Transverse colon (tissue), 4 donors: ENCODE measurements at regions not wholly inside any gene's neighbourhood (a gene's known extent, or its start where the extent isn't known, plus 50 kb on each side); places are given as distances from the start of the nearest gene placed in this dataset.

Experiments
- DNase-seq: peaks from one replicate; pipeline ENCODE4 v3.0.0-alpha.2; 2019
- H3K27ac ChIP-seq, 4 donors: fragments of 200-600 bp; sonication (generic); 2 replicates each; pipeline ENCODE4 v1.5.1; 2016 to 2018; ENCODE audit warnings: inconsistent platforms in 4 of 4
- H3K27me3 ChIP-seq: fragments of 200-600 bp; sonication (generic); 2 replicates; pipeline ENCODE4 v1.5.1; 2017; ENCODE audit warnings: inconsistent platforms
- H3K36me3 ChIP-seq, 4 donors: fragments of 200-600 bp; sonication (generic); 2 replicates each; pipeline ENCODE4 v1.5.1; 2017 to 2019; ENCODE audit warnings: inconsistent platforms in 4 of 4
- H3K4me1 ChIP-seq, 4 donors: fragments of 200-600 bp; sonication (generic); 2 replicates each; pipeline ENCODE4 v1.5.1; 2017 to 2020; ENCODE audit warnings: inconsistent platforms in 4 of 4
- H3K4me3 ChIP-seq, 4 donors: fragments of 200-600 bp; sonication (generic); 1 replicate in 1 of 4; 2 replicates in 3 of 4; pipeline versions ENCODE4 v1.5.1 to v1.6.1; 2017 to 2019; ENCODE audit warnings: inconsistent platforms in 4 of 4
- H3K9me3 ChIP-seq, 2 donors: fragments of 200-600 bp; sonication (generic); 2 replicates each; pipeline ENCODE4 v1.5.1; 2017 to 2019; ENCODE audit warnings: inconsistent platforms in 2 of 2
- EP300 ChIP-seq: sonication (generic); formaldehyde crosslinking; IDR thresholded peaks from one replicate; pipeline ENCODE4 v1.6.1; 2017; ENCODE audit warnings: antibody characterized with exemption, low read depth
- POLR2A ChIP-seq: fragments of 450-650 bp; IDR thresholded peaks from one replicate; pipeline ENCODE4 v1.6.1; 2016; ENCODE audit warnings: antibody characterized with exemption, mild to moderate bottlenecking, moderate library complexity
- POLR2AphosphoS5 ChIP-seq, 3 donors: sonication (generic); formaldehyde crosslinking; IDR thresholded peaks; one replicate each; pipeline ENCODE4 v1.6.1; 2016; ENCODE audit warnings: antibody characterized with exemption in 3 of 3
- WGBS, 2 donors: methylation state at CpG; one replicate each; pipeline ENCODE4 v1.1.5; 2018; ENCODE audit warnings: low coverage in 1 of 2; 5-methylcytosine and 5-hydroxymethylcytosine counted together
- in situ Hi-C, 4 donors: fragments of 200-750 bp; cut with MboI; loops; one replicate each; pipeline versions ENCODE4 v1.15.0 to v1.15.1; 2017; ENCODE audit warnings: low sequenced_read_pairs in 3 of 4, low pct_ligation_motif_present in 1 of 4, low pct_unique_long_range_greater_than_20kb in 1 of 4
- intact Hi-C: fragments of 100-400 bp; cut with DNase I; formaldehyde crosslinking; loops from one replicate; pipeline ENCODE4 v1.15.1; 2023; ENCODE audit warnings: low total_unique reads
- TF ChIP-seq, protein P1 (sequence below), 5 experiments: fragments of 200-600 bp in 3 of 5; fragments of 450-650 bp in 2 of 5; sonication (generic) in 3 of 5; IDR thresholded peaks; 1 replicate in 2 of 5; 2 replicates in 3 of 5; pipeline ENCODE4 v1.5.1; 2016 to 2017; ENCODE audit warnings: antibody characterized with exemption in 5 of 5, inconsistent platforms in 3 of 5, mild to moderate bottlenecking in 2 of 5, moderate library complexity in 1 of 5

GRCh38 chr10:128382225-128382624 is 256.0 kb upstream of the MKI67 start:
- DNase-seq, result no peak
- 59 to 90% methylated on average over 2 to 3 of the region's 3 CpGs for WGBS, 2 donors
- TF ChIP-seq EP300, result no peak
- TF ChIP-seq POLR2AphosphoS5 (IDR thresholded peaks at IDR 0.05), result no peak
- TF ChIP-seq POLR2A, result no peak
- TF ChIP-seq, protein P1, sequence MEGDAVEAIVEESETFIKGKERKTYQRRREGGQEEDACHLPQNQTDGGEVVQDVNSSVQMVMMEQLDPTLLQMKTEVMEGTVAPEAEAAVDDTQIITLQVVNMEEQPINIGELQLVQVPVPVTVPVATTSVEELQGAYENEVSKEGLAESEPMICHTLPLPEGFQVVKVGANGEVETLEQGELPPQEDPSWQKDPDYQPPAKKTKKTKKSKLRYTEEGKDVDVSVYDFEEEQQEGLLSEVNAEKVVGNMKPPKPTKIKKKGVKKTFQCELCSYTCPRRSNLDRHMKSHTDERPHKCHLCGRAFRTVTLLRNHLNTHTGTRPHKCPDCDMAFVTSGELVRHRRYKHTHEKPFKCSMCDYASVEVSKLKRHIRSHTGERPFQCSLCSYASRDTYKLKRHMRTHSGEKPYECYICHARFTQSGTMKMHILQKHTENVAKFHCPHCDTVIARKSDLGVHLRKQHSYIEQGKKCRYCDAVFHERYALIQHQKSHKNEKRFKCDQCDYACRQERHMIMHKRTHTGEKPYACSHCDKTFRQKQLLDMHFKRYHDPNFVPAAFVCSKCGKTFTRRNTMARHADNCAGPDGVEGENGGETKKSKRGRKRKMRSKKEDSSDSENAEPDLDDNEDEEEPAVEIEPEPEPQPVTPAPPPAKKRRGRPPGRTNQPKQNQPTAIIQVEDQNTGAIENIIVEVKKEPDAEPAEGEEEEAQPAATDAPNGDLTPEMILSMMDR (IDR thresholded peaks at IDR 0.05), result no peak
- H3K27me3 ChIP-seq, result no peaks in the 10 kb centered on the region
- H3K4me3 ChIP-seq, result no peak overlapping the region
- no peaks in the 10 kb centered on the region for H3K36me3 ChIP-seq
- no peaks in the 10 kb centered on the region for H3K9me3 ChIP-seq
- H3K27ac ChIP-seq, result no peak overlapping the region
- no peaks in the 10 kb centered on the region for H3K4me1 ChIP-seq
- in situ Hi-C loops, result no loop called here
- intact Hi-C loops, result no loop called here

DNA sequence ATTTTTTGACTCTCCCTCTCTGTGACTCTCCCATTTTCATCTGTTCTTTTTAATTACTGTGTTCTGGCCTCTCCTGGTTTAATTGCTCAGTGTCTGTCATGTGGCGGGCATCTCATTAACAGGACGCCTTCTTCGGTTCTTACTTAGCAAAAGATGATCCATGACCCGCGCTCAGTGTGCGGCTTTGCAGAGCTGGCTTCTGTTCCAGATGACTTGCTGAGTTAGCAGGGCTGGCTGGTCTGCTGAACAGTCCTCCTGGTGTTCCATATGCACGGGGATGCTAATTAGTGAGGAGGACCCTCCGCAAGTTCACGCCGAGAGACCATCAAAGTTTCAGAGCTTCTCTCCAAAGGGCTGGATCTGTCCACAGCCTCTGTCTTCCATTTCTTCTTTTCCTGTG is 258.6 kb upstream of the MKI67 start:
- 89% methylated on average over 10 of the region's 10 CpGs; no CpG with 5 or more reads in 1 of the 2 donors for WGBS, 2 donors
- intact Hi-C loops, result no loop called here

GRCh38 chr10:128386231-128386630 is 260.0 kb upstream of the MKI67 start:
- WGBS, 2 donors, result 40 to 62% methylated on average over 7 of the region's 7 CpGs
- Histone ChIP-seq H3K27me3 (no peaks in the 10 kb centered on the region), H3K36me3 (no peaks in the 10 kb centered on the region), H3K27ac (no peak overlapping the region), H3K4me3 (no peak overlapping the region), H3K4me1 (no peaks in the 10 kb centered on the region), H3K9me3 (no peaks in the 10 kb centered on the region)
- DNase-seq, result no peak
- TF ChIP-seq EP300 (no peak), POLR2A (no peak), POLR2AphosphoS5 (IDR thresholded peaks at IDR 0.05) (no peak)
- TF ChIP-seq, protein P1 (IDR thresholded peaks at IDR 0.05), result no peak
- in situ Hi-C loops, result no loop called here
- intact Hi-C loops, result no loop called here

More for the DNA sequence above, 258.6 kb upstream of the MKI67 start:
- Histone ChIP-seq H3K36me3 (no peaks in the 10 kb centered on the region), H3K27ac (no peak overlapping the region), H3K9me3 (no peaks in the 10 kb centered on the region), H3K4me1 (no peaks in the 10 kb centered on the region), H3K27me3 (no peaks in the 10 kb centered on the region), H3K4me3 (no peak overlapping the region)
- no peak for DNase-seq
- in situ Hi-C loops, result no loop called here
- TF ChIP-seq POLR2AphosphoS5 (IDR thresholded peaks at IDR 0.05) (no peak), POLR2A (no peak), EP300 (no peak)
- TF ChIP-seq, protein P1 (IDR thresholded peaks at IDR 0.05), result no peak

DNA sequence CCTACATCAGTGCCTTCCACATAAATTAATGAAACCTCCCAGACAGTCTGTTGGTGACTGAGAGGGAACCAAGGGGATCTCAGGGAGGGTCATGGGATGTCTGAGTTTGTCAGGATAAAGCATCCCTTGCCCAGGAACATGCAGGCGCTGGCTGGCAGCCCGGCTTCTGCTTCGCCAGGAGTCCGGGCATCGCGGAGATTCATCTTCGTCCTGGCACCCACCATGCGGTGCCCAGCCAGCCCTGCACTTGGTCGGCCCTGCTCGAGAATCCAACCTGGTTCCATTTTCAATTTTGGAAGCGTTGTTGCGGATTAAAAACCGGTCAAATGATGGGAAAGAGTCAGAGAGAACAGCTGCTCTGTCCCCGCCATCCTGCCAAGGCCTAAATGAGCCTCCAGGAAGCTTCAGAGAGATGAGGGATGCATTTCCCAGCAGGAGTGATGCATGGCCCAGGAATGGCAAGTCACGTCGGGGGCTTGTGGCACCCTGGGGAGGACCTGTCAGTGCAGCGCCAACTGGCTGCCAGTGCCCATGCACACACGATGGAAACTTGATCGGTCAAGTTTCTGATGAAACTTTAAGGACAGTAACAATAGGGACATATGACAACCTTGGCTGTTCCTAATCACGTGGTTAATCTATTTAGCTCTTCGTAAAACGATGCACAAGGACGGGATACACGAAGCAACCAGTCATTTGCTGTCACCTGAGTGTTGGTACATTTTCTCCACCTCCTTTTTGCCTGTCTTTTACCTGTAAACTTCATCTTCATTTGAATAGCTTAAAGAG is 260.8 kb upstream of the MKI67 start:
- Histone ChIP-seq H3K36me3 (no peaks in the 10 kb centered on the region), H3K4me3 (no peak overlapping the region), H3K4me1 (no peaks in the 10 kb centered on the region), H3K9me3 (no peaks in the 10 kb centered on the region), H3K27me3 (no peaks in the 10 kb centered on the region), H3K27ac (no peak overlapping the region)
- intact Hi-C loops (no loop called here), in situ Hi-C loops (no loop called here)
- no peak for TF ChIP-seq EP300
- no peak for TF ChIP-seq POLR2AphosphoS5 (IDR thresholded peaks at IDR 0.05)
- TF ChIP-seq, protein P1 (IDR thresholded peaks at IDR 0.05), result no peak
- no peak for TF ChIP-seq POLR2A
- no peak for DNase-seq
- WGBS, 2 donors, result 80% methylated on average over 10 to 24 of the region's 24 CpGs
